SK-N-SH treated with all-trans-retinoic acid at 6 μM for 48 hours (cell line): ENCODE measurements at regions not wholly inside any gene's neighbourhood (a gene's known extent, or its start where the extent isn't known, plus 50 kb on each side); places are given as distances from the start of the nearest gene placed in this dataset.

Experiments used
- ARNTL ChIP-seq: fragments of 450-650 bp; formaldehyde crosslinking; IDR thresholded peaks from 2 replicates; pipeline ENCODE4 v1.5.0; 2020; ENCODE audit warnings: low read depth, mild to moderate bottlenecking, moderate library complexity, borderline replicate concordance
- BACH2 ChIP-seq: fragments of 250-450 bp; sonication (Bioruptor Pico); IDR thresholded peaks from 2 replicates; pipeline ENCODE4 v1.9.0; 2021; ENCODE audit warnings: mild to moderate bottlenecking, borderline replicate concordance
- TOX ChIP-seq: fragments of 250-450 bp; sonication (Bioruptor Pico); IDR thresholded peaks from 2 replicates; pipeline ENCODE4 v1.8.0; 2021; ENCODE audit warnings: mild to moderate bottlenecking, moderate library complexity, borderline replicate concordance
- ZFP30 ChIP-seq: fragments of 450-650 bp; formaldehyde crosslinking; IDR thresholded peaks from 2 replicates; pipeline ENCODE4 v1.5.0; 2022; ENCODE audit warnings: mild to moderate bottlenecking, moderate library complexity
- ZNF565 ChIP-seq: fragments of 450-650 bp; formaldehyde crosslinking; conservative IDR thresholded peaks from 2 replicates; pipeline ENCODE4 v1.5.0; 2020; ENCODE audit warnings: low read depth, mild to moderate bottlenecking, moderate library complexity

GRCh38 chr10:83667594-83667993 lies 471.7 kb upstream of the GHITM start:
- TF ChIP-seq ZFP30 (CRISPR knock-in tag) (no peak), ARNTL (CRISPR knock-in tag) (no peak), TOX (CRISPR knock-in tag) (no peak), BACH2 (no peak), ZNF565 (CRISPR knock-in tag) (no peak)
